ENCODE measurements at regions not wholly inside any gene's neighbourhood (a gene's known extent, or its start where the extent isn't known, plus 50 kb on each side); places are given as distances from the start of the nearest gene placed in this dataset.
"Not testable (repeated sequence)": the region's sequence is repeated elsewhere in the genome, so short reads cannot be mapped to it uniquely, and the experiment has no call there.

DNA sequence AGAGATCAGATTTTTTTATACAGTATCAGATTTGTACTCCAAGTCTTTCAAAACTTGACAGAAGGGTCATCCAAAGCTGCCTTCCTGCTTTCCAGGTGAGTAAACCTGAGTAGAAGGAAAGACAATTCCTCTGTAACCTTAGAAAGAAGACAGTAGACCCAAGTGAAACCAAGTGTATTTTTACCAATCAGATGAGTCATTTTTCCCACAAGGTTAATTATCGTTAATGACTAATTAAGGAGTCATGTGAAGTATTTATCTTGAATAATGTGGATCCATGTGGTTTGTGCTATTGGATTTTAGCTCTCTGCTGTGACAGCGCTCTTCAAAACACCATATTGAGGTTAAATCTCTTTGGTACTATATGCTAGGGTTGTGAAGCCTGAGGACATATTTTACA lies 74.0 kb upstream of the PELI2 start:
- no peak for DNase-seq (ENCODE audit: low read depth in 2 of 2)

DNA sequence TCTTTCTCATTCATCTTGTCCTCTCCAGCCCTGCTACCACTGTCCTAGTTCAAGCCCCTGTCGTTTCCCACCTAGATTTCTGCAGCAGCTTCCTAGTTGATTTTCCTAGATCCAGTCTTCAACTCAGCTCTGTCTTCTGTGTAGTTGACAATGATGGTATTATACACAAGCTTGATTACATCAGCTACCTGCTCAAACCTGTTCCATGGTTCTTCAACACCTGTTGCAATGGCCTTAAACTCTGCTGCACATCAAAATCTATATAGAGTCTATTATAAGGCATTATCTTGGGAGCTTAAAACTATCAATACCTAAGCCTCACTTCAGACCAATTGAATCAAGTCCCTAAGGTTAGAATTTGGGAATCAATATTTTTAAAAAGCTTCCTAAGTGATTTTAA lies 71.7 kb upstream of the PELI2 start:
- DNase-seq (ENCODE audit: low read depth in 2 of 2): no peak

DNA sequence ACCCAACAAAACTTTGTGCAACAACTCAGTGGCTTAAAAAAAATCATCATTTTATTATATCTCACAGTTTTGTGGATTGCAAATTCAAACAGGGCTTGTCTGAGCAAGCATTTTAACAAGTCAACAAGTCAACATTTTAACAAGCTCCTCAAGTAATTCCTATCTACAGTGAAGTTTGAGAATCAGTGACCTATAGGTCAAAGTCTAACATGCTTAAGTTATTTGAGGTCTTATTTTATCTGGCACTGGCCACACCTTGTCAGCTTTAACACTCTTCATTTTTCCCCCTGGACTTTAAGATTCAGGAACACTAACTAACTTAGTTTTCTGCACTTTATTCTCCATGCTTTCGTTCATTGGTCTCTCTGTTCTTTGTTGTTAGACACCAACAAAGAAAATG lies 71.2 kb upstream of the PELI2 start:
- DNase-seq (ENCODE audit: low read depth in 2 of 2): no peak

DNA sequence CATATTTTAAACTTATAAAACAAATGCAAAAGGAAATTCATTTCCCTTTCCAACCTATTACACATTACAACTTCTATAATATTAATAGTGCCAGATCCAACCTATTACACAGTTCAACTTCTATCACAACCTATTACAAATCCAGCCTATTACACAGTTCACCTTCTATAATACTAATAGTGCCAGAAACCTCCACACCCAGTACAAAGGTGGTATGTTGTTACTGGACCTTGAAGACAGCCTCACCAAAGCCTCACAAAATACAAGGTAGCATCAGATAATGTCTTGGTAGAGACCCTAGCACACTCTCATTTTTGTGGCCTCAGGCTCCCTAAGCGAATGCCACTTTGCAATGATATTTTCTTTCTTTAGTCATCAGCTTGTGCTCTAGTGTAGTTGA lies 68.7 kb upstream of the PELI2 start:
- DNase-seq (ENCODE audit: low read depth in 2 of 2): no peak

DNA sequence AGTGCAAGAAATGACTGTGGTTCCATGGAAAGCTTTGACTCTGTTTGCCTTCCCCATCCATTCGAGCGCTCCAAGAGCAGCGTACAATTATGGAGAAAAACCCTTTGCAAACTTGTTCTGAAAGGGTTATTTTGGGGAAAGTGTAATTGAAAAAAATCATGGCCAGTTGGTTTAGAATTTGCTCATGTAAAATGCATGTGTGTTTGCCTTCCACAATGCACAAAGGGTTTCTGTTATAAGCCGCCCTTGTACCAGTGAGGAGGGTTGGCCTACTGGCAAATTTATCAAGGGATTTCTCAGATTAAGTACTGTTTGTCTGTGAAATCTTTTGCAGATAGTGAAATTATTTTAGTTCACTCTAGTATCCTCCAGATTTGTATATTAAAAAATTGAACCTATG lies 62.7 kb upstream of the PELI2 start:
- DNase-seq (ENCODE audit: low read depth in 2 of 2): no peak

DNA sequence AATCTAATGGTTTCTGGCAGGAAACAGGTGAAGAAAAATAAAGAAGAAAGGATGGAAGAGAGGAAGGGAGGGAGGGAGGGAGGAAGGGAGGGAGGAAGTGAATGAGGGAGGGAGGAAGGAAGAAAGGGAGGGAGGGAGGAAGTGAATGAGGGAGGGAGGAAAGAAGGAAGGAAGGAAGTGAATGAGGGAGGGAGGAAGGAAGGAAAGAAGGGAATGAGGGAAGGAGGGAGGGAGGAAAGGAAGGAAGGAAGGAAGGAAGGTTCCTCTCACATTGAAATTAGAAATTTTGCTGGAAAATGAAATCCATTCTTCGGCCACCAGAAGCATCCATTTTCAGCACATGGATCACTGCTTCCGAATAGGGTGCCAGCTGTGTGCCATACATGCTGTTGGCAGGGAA lies 62.2 kb upstream of the PELI2 start:
- DNase-seq (ENCODE audit: low read depth in 2 of 2): no peak

DNA sequence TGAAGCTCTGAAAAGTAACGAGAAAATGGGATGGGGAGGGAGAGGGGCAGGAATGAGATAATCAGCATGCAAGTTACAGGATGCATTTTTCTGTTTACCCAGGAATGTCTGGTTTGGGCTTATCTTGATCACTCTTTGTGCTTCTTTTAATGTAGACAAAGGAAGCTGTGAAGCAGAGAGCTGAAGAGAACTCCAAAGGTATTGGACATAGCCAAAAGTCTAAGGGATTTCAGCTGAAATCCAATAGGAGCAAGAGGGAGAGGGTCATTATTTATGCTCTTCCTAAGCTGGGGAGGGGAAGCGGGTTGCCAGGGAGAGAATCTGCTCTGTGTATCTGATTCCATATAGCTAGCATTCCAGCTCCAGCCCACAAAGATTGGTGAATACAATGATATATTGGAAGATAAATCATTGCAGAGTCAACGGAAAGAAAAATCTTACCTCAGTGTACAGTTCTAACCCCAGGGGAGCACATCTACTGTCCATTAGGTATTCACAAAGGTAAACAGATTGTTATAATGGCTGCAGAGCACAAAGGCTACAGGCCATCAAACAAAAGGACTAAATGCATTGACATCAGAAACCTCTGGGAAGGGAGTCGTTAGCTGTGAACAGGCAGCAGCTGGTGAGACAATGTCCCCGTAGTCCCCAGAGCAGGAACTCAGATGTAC lies 61.0 kb upstream of the PELI2 start:
- DNase-seq (ENCODE audit: low read depth in 2 of 2): no peak

DNA sequence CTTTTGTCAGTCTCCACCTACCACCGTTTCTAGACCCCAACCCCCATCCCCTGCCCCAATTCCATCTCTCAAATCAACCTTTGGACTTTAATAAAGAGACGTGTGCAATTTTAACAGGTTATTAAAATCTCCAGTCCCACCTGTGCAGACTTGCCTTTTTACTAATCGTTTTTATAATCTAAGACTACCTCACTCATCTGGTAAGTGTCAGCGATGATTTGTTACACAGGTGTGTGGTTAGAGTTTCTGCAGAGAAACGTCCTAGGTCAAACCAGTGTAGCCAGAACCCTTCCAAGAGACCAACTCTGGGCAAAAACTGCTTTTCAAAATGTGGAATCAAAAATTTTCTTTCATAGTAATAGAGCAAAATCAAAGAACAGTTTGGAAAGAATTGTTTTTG lies 60.4 kb upstream of the PELI2 start:
- no peak for DNase-seq (ENCODE audit: low read depth in 2 of 2)

DNA sequence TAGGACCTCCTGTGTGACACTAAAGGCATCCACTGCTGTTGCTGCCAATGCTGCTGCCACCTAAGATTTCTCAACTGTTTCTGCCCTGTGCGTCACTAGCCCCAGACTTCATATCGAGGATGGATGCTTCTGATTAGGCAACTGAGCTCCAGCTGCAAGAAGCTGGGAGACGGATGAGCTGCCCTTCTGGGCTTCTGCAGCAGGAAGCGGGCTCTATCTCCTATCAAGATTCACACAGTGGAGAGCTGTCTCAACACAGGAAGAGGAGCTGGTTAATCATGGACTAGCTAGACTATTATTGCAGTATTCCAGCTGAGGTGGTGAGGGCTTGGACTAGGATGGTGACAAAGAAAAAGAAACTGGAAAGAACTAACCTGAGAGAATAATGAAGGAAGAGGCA lies 59.2 kb upstream of the PELI2 start:
- no peak for DNase-seq (ENCODE audit: low read depth in 2 of 2)

DNA sequence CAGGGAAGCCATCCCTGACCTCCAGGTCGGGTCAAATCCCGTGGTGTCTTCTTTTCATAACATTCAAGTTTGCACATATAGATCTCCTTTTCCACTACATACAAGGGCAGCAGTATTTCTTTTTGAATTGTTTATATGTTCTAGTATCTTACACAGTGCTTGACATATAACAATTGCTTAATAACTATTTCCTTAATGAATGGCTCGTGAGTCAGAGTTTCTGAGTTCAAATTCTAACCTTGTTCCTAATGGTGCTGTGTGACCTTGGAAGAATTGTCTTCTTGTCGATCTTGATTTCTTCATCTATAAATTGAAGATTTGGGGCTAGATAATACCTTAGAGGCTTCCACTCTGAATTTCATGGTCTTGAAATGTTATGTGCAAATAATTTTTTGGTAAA lies 57.2 kb upstream of the PELI2 start:
- no peak for DNase-seq (ENCODE audit: low read depth in 2 of 2)

DNA sequence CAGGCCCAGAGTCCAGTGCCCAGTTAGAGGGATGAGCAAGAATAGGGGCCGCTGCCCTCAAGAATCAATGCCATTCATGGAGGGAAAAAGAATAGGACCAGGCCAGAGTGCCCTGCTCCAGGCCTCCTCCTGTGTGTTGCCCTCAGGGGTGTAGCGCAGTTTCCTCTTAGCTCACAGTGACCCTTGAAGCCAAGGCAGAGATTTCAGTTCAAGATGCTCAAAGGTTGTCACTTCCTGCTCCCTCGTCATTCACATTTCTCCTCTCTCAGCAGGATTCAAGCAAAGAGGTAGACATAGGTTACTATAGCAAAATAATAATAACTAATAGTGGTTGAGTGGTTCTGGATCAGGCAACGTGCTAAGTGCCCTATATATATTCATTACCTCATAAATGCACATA lies 55.1 kb upstream of the PELI2 start:
- no peak for DNase-seq (ENCODE audit: low read depth in 2 of 2)

DNA sequence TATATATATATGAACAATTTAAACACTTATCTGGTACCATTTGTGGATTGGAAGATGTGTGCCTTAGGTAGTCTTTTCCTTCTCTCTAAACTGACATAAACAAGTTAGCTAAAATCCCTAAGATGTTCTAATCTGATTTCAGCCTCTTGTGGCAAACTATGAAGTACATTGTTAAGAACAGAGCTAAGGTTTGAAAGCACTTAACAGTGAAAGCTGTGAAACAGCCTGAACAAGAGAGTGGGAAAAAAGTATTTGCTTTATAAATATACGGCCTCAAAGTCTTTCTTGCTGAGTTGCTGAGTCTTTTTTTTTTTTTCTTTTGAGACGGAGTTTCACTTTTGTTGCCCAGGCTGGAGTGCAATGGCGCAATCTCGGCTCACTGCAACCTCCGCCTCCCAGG lies 53.7 kb upstream of the PELI2 start:
- no peak for DNase-seq (ENCODE audit: low read depth in 2 of 2)

DNA sequence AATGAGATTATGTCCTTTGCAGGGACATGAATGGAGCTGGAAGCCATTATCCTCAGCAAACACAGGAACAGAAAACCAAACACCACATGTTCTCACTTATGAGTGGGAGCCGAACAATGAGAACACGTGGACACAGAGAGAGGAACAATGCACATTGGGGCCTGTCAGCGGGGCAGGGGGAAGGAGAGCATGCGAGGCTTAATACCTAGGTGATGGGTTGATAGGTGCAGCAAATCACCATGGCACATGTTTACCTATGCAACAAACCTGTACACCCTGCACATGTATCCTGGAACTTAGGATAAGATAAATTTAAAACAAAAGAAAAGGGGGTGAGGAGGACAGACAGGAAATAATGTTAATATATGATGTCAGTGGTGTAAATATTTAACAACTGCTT lies 53.0 kb upstream of the PELI2 start:
- DNase-seq (ENCODE audit: low read depth in 2 of 2): not testable (repeated sequence)

DNA sequence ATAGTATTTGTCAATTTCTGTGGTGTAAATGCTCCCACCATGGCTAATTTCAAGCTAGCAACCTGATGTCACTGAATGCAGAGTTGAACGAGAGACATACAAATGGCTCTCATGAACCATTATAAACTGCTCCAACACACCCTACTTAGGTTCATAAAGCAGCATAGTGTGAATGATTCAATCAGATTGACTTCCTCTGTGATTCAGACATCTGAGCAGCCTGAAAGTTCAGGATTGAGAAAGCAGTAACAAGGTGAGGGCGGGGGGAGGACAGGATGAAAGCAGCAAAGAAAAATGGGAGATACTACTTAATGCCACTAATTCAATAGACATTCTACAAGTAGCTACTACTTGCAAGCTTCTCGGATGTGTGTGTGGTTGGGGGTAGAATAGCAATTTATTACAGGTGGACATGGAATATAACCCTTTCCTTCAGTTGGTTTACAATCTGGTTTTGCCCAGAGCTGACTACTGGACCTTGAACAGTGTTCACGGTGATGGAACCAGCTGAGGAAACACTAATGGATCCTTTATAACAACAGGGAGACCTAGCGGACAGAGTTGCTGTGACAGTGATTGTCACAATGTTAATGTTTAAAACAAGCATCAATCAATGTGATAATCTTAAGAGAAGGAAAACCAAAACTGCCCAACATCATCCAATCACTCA lies 52.5 kb upstream of the PELI2 start:
- DNase-seq (ENCODE audit: low read depth in 2 of 2): no peak

All from fibroblast of skin of left quadriceps (primary cell).